ENCODE measurements at regions not wholly inside any gene's neighbourhood (a gene's known extent, or its start where the extent isn't known, plus 50 kb on each side); places are given as distances from the start of the nearest gene placed in this dataset.

DNA sequence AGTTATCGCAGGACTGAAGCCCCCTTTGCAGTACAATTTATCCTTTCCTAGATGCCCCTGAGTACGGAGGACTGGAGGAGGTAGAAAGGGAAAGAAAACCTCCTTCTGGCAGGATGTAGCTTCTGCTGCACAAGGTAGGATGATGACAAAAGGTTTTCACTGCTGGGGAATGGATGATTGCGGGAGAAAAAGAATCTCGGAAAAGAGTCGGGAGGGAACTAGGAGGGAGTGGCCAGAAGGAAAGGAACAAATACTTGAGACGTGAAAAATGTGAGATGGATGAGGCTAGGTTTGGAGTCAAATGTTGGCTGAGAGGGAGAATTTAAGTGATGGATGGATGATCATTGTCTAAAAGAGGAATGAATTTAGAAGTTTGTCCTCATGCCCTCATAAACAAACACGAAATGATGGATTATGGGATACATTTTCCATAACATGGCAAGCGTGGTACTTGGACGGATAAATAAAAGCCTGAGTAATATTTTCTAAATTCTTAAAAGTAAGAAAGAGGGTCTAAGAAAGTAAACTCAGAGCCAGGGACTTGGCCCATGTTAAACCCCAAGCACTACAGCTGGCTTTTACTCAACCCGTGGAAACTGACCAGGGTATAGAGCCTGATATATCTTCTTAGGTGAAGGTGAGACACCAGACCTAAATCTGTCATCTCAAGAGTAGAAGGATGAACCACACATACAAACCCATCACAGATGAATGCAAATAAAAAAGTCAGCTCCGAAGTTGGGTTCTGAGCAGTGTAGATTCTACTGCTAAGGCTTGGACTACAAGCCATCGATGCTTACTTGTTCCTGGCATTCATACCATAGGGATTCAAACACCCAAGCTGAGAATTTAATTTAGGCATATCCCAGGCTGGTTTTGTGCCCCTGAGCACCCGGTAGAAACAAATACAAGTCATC, 72.4 kb downstream of the HFE start:
- peaks cover 31% of the 10 kb centered on the region for H3K36me3 Mint-ChIP-seq
- H3K27ac Mint-ChIP-seq = peak overlapping the region; percentile 93
- ChIA-PET POLR2A (interaction anchor here (0.6 to 7.9 kb wide), 24 partner anchors 11 to 973 kb away, joined by 3 to 863 read pairs (median 53); a partner anchor contains a TSS), CTCF (interaction anchor here (0.6 to 1.9 kb wide), 10 partner anchors 8 to 967 kb away, joined by 3 to 7 read pairs (median 3); a partner anchor contains a TSS)
- intact Hi-C loops (cut with micrococcal nuclease) = loop anchor here (1.0 to 10.0 kb wide), 4 partner anchors 11 to 1713 kb away; a partner anchor contains a TSS
- H3K27me3 Mint-ChIP-seq = peaks cover 24% of the 10 kb centered on the region
- peaks cover 4% of the 10 kb centered on the region for H3K9me3 Mint-ChIP-seq
- peaks cover 56% of the 10 kb centered on the region for H3K4me1 Mint-ChIP-seq (ENCODE audit: low read depth)
- DNase-seq = peak; percentile 45
- peak overlapping the region; percentile 81 for H3K4me3 Mint-ChIP-seq

DNA sequence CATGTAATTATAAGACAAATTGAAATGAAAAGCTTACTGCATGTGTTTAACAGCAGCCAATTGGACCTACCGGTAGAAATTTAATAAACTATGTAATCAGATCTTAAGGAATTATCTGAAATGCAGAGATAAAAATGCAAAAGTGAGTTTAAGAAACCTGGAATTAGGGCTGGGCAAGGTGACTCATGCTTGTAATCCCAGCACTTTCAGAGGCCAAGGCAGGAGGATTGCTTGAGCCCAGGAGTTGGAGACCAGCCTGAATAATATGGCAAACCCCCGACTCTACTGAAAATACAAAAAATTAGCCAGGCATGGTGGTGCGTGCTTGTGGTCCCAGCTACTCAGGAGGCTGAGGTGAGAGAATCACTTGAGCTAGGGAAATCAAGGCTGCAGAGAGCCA, 74.1 kb downstream of the HFE start:
- Mint-ChIP-seq H3K9me3 (peaks cover 4% of the 10 kb centered on the region), H3K4me3 (no peak overlapping the region), H3K27me3 (peaks cover 21% of the 10 kb centered on the region), H3K4me1 (ENCODE audit: low read depth) (peaks cover 50% of the 10 kb centered on the region), H3K27ac (no peak overlapping the region), H3K36me3 (peaks cover 28% of the 10 kb centered on the region)
- CTCF ChIA-PET = no interaction called here
- intact Hi-C loops (cut with micrococcal nuclease) = no loop called here
- DNase-seq = no peak
- POLR2A ChIA-PET = interaction anchor here (6.8 to 7.9 kb wide), 2 partner anchors 10 to 36 kb away, joined by 202 to 336 read pairs; a partner anchor contains a TSS

DNA sequence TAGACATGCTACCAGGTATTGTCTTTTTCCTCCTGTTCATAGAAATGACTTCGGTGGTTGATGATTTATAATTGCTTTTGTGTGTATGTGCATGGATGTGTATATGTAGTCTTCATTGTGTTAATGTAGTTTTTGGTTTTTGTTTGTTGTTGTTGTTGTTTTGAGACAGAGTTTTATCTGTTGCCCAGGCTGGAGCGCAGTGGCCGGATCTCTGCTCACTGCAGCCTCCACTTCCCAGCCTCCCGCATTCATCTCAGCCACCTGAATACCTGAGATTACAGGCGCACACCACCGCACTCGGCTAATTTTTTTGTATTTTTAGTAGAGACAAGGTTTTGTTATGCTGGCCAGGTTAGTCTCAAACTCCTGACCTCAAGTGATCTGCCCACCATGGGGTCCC, 75.2 kb downstream of the HFE start:
- ChIA-PET CTCF (interaction anchor here (0.9 kb wide), 1 partner anchor 21 kb away, joined by 5 read pairs; a partner anchor contains a TSS), POLR2A (interaction anchor here (6.8 to 7.9 kb wide), 2 partner anchors 8 to 35 kb away, joined by 202 to 336 read pairs; a partner anchor contains a TSS)
- Mint-ChIP-seq H3K4me3 (no peak overlapping the region), H3K27me3 (peaks cover 12% of the 10 kb centered on the region), H3K4me1 (ENCODE audit: low read depth) (peaks cover 42% of the 10 kb centered on the region), H3K27ac (no peak overlapping the region), H3K9me3 (no peaks in the 10 kb centered on the region), H3K36me3 (peaks cover 18% of the 10 kb centered on the region)
- DNase-seq = no peak
- intact Hi-C loops (cut with micrococcal nuclease) = no loop called here

DNA sequence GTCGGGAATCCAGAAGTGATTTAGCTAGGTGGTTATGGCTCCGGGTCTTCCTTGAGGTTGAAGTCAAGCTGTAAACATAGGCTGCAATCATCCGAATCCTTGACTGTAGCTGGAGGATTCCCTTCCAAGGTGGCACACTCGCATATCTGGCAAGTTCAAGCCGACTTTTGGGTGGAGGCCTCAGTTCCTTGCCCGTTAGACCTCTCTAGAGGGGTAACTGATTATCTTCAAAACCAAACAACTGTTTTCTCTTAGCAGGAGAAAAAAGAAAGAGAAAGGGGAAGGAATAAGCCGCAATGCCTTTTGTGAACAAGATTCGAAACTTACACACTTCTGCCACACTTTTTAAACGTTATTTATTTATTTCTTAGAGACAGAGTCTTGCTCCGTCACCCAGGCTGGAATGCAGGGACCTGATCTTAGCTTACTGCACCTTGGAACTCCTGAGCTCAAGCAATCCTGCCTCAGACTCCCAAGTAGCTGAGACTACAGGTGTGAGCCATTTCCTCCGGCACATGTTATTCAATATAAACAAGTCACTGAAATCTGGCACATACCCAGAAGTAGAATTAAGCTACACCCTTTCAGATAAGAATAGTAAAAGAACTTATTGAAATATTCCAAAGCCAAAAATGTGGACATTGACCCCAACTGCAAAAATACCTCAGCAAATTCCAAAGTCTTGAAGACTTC, 76.3 kb downstream of the HFE start:
- intact Hi-C loops (cut with micrococcal nuclease) = no loop called here
- no peak overlapping the region for H3K4me3 Mint-ChIP-seq
- H3K4me1 Mint-ChIP-seq (ENCODE audit: low read depth) = peaks cover 35% of the 10 kb centered on the region
- CTCF ChIA-PET = no interaction called here
- H3K36me3 Mint-ChIP-seq = peaks cover 7% of the 10 kb centered on the region
- H3K27ac Mint-ChIP-seq = peak overlapping the region; percentile 23
- H3K9me3 Mint-ChIP-seq = no peaks in the 10 kb centered on the region
- H3K27me3 Mint-ChIP-seq = peaks cover 2% of the 10 kb centered on the region
- no peak for DNase-seq
- POLR2A ChIA-PET = interaction anchor here (1.7 kb wide), 1 partner anchor 40 kb away, joined by 5 read pairs; a partner anchor contains a TSS

DNA sequence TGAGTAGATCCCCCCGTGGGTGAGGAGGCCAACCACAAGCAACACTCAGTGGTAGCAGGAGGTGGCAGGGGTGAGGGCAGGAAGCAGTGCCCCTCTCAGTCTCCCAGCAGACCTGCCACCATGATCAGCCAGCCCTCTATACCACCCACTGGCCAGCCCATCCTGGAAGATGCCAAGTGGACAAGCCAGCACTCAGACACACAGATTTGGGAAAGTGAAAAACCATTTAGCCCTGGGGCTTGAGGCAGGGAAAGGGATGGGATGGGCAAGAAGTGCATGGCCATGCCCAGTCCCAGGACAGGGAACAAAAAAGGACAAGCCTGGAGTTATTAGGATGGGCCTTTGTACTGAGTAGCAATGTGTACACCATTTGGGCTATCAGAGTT, 76.9 kb downstream of the HFE start:
- DNase-seq = no peak
- Mint-ChIP-seq H3K4me3 (no peak overlapping the region), H3K27me3 (no peaks in the 10 kb centered on the region), H3K27ac (peak overlapping the region; percentile 60), H3K36me3 (peaks cover 2% of the 10 kb centered on the region), H3K9me3 (no peaks in the 10 kb centered on the region), H3K4me1 (ENCODE audit: low read depth) (peaks cover 35% of the 10 kb centered on the region)
- ChIA-PET POLR2A (interaction anchor here (1.7 kb wide), 1 partner anchor 41 kb away, joined by 5 read pairs; a partner anchor contains a TSS), CTCF (no interaction called here)
- intact Hi-C loops (cut with micrococcal nuclease) = no loop called here

DNA sequence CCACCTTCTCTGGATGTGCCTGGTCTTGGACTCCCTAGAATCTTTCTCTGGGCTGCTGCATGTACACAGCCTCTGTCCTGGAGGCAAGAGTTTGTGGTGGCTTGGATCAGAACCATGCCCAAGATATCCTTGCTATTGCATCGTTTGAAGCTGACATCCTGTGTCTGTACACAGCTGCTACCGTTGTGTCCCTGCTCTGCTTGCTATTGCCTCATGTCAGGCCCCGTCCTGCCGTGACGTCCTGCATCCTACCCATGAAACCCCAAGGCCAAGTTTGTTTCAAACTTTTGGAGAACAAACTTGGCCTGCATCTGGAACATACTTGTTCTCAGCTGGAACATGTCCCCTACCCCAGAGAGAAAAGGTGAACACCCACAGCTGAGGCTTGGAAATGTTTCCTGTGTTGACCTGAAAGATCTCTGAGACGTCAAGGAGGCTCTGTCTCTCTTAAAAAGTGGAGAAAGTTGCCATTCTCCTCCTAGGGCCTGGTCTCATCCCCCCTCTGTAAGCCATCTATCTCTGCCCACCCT, 78.1 kb downstream of the HFE start:
- POLR2A ChIA-PET = interaction anchor here (1.1 kb wide), 1 partner anchor 41 kb away, joined by 3 read pairs; a partner anchor contains a TSS
- Mint-ChIP-seq H3K4me1 (ENCODE audit: low read depth) (peaks cover 37% of the 10 kb centered on the region), H3K36me3 (peaks cover under 1% of the 10 kb centered on the region), H3K4me3 (no peak overlapping the region), H3K27me3 (no peaks in the 10 kb centered on the region), H3K27ac (peak overlapping the region; percentile 23), H3K9me3 (no peaks in the 10 kb centered on the region)
- no peak for DNase-seq
- CTCF ChIA-PET = no interaction called here
- intact Hi-C loops (cut with micrococcal nuclease) = no loop called here

DNA sequence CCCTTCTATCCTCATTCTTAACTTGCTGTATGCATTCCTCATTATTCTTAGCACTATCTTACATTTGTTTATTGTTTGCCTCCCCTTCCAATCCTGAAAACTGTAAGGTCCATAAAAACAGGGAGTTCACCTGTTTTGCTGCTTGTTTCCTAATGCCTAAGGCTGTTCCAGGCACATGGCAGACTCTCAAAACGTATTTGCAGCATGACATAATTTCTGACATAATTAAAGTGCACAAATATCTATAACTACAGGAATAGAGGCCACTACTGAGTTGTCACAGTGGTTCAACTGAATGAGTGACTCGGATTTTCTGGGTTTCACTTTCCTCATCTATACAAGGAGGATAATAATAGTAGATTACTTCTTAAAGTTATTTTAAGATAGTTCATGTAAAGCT, 83.0 kb downstream of the HFE start:
- Mint-ChIP-seq H3K9me3 (no peaks in the 10 kb centered on the region), H3K27me3 (no peaks in the 10 kb centered on the region), H3K36me3 (peaks cover 2% of the 10 kb centered on the region), H3K4me1 (ENCODE audit: low read depth) (peaks cover 37% of the 10 kb centered on the region), H3K4me3 (peak overlapping the region; percentile 78), H3K27ac (peak overlapping the region; percentile 93)
- POLR2A ChIA-PET = interaction anchor here (1.2 to 8.0 kb wide), 8 partner anchors 12 to 102 kb away, joined by 4 to 202 read pairs (median 20); a partner anchor contains a TSS
- intact Hi-C loops (cut with micrococcal nuclease) = loop anchor here (1.0 to 10.0 kb wide), 7 partner anchors 10 to 962 kb away; partner anchors contain the start of genes BTN3A3 and HMGN4
- CTCF ChIA-PET = interaction anchor here (1.3 kb wide), 1 partner anchor 29 kb away, joined by 4 read pairs; a partner anchor contains a TSS
- no peak for DNase-seq

DNA sequence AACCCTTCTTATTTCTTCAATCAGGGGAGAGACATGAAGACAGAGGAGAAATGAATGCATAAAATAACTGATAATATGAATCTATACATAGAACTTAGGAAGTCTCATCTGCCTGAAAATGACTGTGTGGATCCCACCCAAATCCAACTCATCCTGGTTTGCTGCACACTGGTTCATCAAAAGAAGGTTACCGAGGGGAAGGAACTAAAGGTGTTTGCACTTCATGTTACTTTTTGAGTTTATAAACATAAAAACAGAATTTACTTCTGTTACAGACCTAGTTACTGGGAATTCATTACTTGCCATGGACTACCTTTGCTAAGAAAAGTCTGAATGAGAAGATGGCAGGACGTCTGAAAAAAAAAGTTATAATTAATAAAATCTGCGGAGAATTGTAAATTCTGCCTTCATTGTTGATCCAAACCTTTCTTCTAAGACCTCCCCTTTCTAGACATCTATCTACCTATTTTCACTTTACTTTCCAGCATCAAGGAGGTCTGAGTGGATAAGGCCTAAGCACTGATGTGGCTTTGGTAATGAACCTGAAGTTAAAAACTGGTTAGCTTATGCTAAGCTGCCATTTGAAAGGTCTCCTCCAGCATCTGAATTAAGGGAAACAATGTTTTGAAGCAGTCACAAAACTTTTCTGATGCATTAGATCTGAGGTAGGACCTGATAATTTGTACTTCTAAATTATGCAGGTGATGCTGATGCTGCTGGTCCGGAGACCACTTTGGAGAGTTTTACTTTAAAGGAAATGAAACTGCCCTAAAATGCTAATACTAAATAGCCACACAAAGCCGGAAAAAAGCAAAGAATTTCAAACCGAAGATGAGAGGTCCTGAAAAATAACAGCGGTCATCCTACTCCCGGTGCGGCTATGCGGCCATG, 84.0 kb downstream of the HFE start:
- H3K36me3 Mint-ChIP-seq = peaks cover 2% of the 10 kb centered on the region
- no peaks in the 10 kb centered on the region for H3K27me3 Mint-ChIP-seq
- H3K9me3 Mint-ChIP-seq = no peaks in the 10 kb centered on the region
- intact Hi-C loops (cut with micrococcal nuclease) = loop anchor here (1.0 to 10.0 kb wide), 8 partner anchors 11 to 961 kb away; partner anchors contain the start of genes BTN3A3 and HMGN4
- H3K27ac Mint-ChIP-seq = peak overlapping the region; percentile 93
- POLR2A ChIA-PET = interaction anchor here (1.2 to 8.0 kb wide), 10 partner anchors 13 to 101 kb away, joined by 3 to 202 read pairs (median 16); a partner anchor contains a TSS
- CTCF ChIA-PET = interaction anchor here (1.3 kb wide), 1 partner anchor 28 kb away, joined by 4 read pairs; a partner anchor contains a TSS
- DNase-seq = no peak
- peak overlapping the region; percentile 78 for H3K4me3 Mint-ChIP-seq
- H3K4me1 Mint-ChIP-seq (ENCODE audit: low read depth) = peaks cover 43% of the 10 kb centered on the region

DNA sequence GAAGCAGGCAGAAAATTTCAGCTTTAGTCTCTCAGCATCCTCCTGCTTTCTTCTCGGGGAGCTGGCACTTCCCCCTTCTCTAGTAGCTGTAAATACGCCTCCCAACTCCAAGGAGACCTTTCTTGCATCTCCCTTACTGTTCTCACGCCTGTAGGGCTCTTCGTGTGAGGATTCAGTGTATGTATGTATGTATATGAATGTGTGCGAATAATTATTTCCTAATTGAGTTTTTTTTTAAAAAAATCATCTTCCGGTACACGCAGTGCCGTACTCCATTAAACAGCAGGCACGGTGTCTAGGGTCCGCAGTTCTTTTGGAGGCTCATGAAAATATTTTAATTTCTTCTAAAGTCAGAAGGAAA, 85.4 kb downstream of the HFE start:
- Mint-ChIP-seq H3K27me3 (no peaks in the 10 kb centered on the region), H3K36me3 (peaks cover 2% of the 10 kb centered on the region), H3K27ac (peak overlapping the region; percentile 93), H3K4me1 (ENCODE audit: low read depth) (peaks cover 43% of the 10 kb centered on the region), H3K4me3 (peak overlapping the region; percentile 78), H3K9me3 (no peaks in the 10 kb centered on the region)
- no peak for DNase-seq
- CTCF ChIA-PET = interaction anchor here (0.7 to 2.7 kb wide), 7 partner anchors 10 to 423 kb away, joined by 3 to 20 read pairs (median 5); a partner anchor contains a TSS
- intact Hi-C loops (cut with micrococcal nuclease) = loop anchor here (2.0 to 10.0 kb wide), 7 partner anchors 26 to 960 kb away; partner anchors contain the start of genes ABT1, BTN3A3 and HMGN4
- POLR2A ChIA-PET = interaction anchor here (0.9 to 8.0 kb wide), 14 partner anchors 11 to 975 kb away, joined by 3 to 202 read pairs (median 18); a partner anchor contains a TSS

DNA sequence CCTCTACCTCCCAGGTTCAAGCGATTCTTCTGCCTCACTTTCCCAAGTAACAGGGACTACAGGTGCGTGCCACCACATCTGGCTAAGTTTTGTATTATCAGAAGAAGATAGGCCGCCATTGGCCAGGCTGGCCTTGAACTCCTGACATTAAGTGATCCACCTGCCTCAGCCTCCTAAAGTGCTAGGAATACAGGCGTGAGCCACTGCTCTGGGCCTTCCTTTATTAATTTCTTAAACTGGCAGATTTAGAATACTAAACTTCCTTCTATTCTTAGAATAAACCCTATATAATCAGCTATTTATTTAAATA, 86.6 kb downstream of the HFE start:
- H3K9me3 Mint-ChIP-seq = no peaks in the 10 kb centered on the region
- ChIA-PET POLR2A (interaction anchor here (0.9 to 8.0 kb wide), 9 partner anchors 9 to 111 kb away, joined by 3 to 202 read pairs (median 26); a partner anchor contains a TSS), CTCF (interaction anchor here (0.7 to 2.7 kb wide), 8 partner anchors 9 to 60 kb away, joined by 3 to 20 read pairs (median 4); a partner anchor contains a TSS)
- H3K27ac Mint-ChIP-seq = peak overlapping the region; percentile 93
- peak overlapping the region; percentile 62 for H3K4me3 Mint-ChIP-seq
- H3K27me3 Mint-ChIP-seq = no peaks in the 10 kb centered on the region
- no peak for DNase-seq
- H3K4me1 Mint-ChIP-seq (ENCODE audit: low read depth) = peaks cover 43% of the 10 kb centered on the region
- peaks cover 2% of the 10 kb centered on the region for H3K36me3 Mint-ChIP-seq
- intact Hi-C loops (cut with micrococcal nuclease) = loop anchor here (2.0 to 10.0 kb wide), 9 partner anchors 15 to 959 kb away; partner anchors contain the start of genes ABT1, BTN3A3 and HMGN4
